ENCODE measurements at regions not wholly inside any gene's neighbourhood (a gene's known extent, or its start where the extent isn't known, plus 50 kb on each side); places are given as distances from the start of the nearest gene placed in this dataset.
A peak's percentile ranks its signal among the peaks of the same experiment; 100 is the strongest.

DNA sequence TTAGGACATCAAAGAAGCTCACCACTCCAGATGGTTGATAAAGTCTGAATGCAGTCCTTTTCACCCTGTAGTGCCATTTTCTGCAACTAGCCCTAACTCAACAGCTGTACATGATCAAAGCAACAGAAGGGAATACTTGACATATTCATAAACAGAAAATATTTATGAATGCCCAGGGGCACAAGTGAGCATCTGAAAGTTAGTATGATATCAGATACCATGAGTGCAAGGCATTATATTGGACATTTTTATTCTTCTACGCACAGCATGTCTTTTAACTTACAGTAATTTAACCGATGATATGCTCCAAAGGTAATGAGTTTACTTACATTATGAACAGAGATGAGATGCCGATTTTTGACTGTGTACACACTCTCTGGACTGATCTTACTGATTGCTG lies 142.0 kb downstream of the MCHR2 start:
- TF ChIP-seq, protein P1, sequence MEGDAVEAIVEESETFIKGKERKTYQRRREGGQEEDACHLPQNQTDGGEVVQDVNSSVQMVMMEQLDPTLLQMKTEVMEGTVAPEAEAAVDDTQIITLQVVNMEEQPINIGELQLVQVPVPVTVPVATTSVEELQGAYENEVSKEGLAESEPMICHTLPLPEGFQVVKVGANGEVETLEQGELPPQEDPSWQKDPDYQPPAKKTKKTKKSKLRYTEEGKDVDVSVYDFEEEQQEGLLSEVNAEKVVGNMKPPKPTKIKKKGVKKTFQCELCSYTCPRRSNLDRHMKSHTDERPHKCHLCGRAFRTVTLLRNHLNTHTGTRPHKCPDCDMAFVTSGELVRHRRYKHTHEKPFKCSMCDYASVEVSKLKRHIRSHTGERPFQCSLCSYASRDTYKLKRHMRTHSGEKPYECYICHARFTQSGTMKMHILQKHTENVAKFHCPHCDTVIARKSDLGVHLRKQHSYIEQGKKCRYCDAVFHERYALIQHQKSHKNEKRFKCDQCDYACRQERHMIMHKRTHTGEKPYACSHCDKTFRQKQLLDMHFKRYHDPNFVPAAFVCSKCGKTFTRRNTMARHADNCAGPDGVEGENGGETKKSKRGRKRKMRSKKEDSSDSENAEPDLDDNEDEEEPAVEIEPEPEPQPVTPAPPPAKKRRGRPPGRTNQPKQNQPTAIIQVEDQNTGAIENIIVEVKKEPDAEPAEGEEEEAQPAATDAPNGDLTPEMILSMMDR (IDR thresholded peaks at IDR 0.05; ENCODE audit: low read depth, low read length, missing control alignments) = no peak
- DNase-seq = no peak
- in situ Hi-C loops (cut with HindIII; ENCODE audit: low pct_ligation_motif_present, low sequenced_read_pairs) = no loop called here
- no peak overlapping the region for H3K27ac ChIP-seq
- no peaks in the 10 kb centered on the region for H3K27me3 ChIP-seq (replicated peaks)
- no peak overlapping the region for H3K4me3 ChIP-seq (ENCODE audit: low read depth, low read length)
- no peaks in the 10 kb centered on the region for H3K36me3 ChIP-seq (replicated peaks)

- no peak for DNase-seq
- TF ChIP-seq, protein P1 (IDR thresholded peaks at IDR 0.05; ENCODE audit: low read depth, low read length, missing control alignments) = no peak
- no peak overlapping the region for H3K27ac ChIP-seq
- H3K27me3 ChIP-seq (replicated peaks) = peaks cover 7% of the 10 kb centered on the region
- H3K4me3 ChIP-seq (ENCODE audit: low read depth, low read length) = no peak overlapping the region
- in situ Hi-C loops (cut with HindIII; ENCODE audit: low pct_ligation_motif_present, low sequenced_read_pairs) = no loop called here
- no peaks in the 10 kb centered on the region for H3K36me3 ChIP-seq (replicated peaks)
Measured at GRCh38 chr6:99867026-99867425, 127.0 kb downstream of the MCHR2 start.

- Histone ChIP-seq H3K27me3 (replicated peaks) (peaks cover 7% of the 10 kb centered on the region), H3K36me3 (replicated peaks) (no peaks in the 10 kb centered on the region), H3K4me3 (ENCODE audit: low read depth, low read length) (no peak overlapping the region), H3K27ac (no peak overlapping the region)
- TF ChIP-seq, protein P1 (IDR thresholded peaks at IDR 0.05; ENCODE audit: low read depth, low read length, missing control alignments) = peak; percentile 90
- DNase-seq = peak; percentile 68
- in situ Hi-C loops (cut with HindIII; ENCODE audit: low pct_ligation_motif_present, low sequenced_read_pairs) = no loop called here
Measured at GRCh38 chr6:99868074-99868702, 125.8 kb downstream of the MCHR2 start.

Measured in brain microvascular endothelial cell (primary cell).